Suprapubic skin (tissue), 4 donors: ENCODE measurements at regions not wholly inside any gene's neighbourhood (a gene's known extent, or its start where the extent isn't known, plus 50 kb on each side); places are given as distances from the start of the nearest gene placed in this dataset.

Source experiments
- DNase-seq, 2 donors: peaks; one replicate each; pipeline ENCODE4 v3.0.0-alpha.2; 2019; ENCODE audit warnings: low spot score in 2 of 2
- H3K27ac ChIP-seq: fragments of 200-600 bp; sonication (generic); one replicate; pipeline ENCODE4 v1.5.1; 2019
- H3K27me3 ChIP-seq: fragments of 200-600 bp; sonication (generic); one replicate; pipeline ENCODE4 v1.5.1; 2019
- H3K36me3 ChIP-seq: fragments of 200-600 bp; sonication (generic); one replicate; pipeline ENCODE4 v1.5.1; 2019
- H3K4me1 ChIP-seq: fragments of 200-600 bp; sonication (generic); one replicate; pipeline ENCODE4 v1.5.1; 2019
- H3K4me3 ChIP-seq: fragments of 200-600 bp; sonication (generic); one replicate; pipeline ENCODE4 v1.5.1; 2019; ENCODE audit warnings: mild to moderate bottlenecking
- H3K9me3 ChIP-seq: fragments of 200-600 bp; sonication (generic); one replicate; pipeline ENCODE4 v1.5.1; 2019
- EP300 ChIP-seq: sonication (generic); formaldehyde crosslinking; IDR thresholded peaks from one replicate; pipeline ENCODE4 v1.6.1; 2017; ENCODE audit warnings: antibody characterized with exemption
- POLR2A ChIP-seq, 2 donors: fragments of 450-650 bp; IDR thresholded peaks; one replicate each; pipeline ENCODE4 v1.6.1; 2017; ENCODE audit warnings: antibody characterized with exemption in 2 of 2, mild to moderate bottlenecking in 2 of 2, moderate library complexity in 2 of 2
- POLR2AphosphoS5 ChIP-seq, 3 donors: sonication (generic); formaldehyde crosslinking; IDR thresholded peaks; one replicate each; pipeline ENCODE4 v1.6.1; 2017; ENCODE audit warnings: antibody characterized with exemption in 3 of 3
- WGBS: methylation state at CpG from one replicate; pipeline ENCODE4 v1.1.5; 2018; 5-methylcytosine and 5-hydroxymethylcytosine counted together
- TF ChIP-seq, protein P1 (sequence below), 2 donors: fragments of 200-600 bp in 1 of 2; fragments of 450-650 bp in 1 of 2; sonication (generic) in 1 of 2; IDR thresholded peaks; one replicate each; pipeline ENCODE4 v1.5.1; 2016 to 2019; ENCODE audit warnings: antibody characterized with exemption in 2 of 2, mild to moderate bottlenecking in 1 of 2, moderate library complexity in 1 of 2

DNA sequence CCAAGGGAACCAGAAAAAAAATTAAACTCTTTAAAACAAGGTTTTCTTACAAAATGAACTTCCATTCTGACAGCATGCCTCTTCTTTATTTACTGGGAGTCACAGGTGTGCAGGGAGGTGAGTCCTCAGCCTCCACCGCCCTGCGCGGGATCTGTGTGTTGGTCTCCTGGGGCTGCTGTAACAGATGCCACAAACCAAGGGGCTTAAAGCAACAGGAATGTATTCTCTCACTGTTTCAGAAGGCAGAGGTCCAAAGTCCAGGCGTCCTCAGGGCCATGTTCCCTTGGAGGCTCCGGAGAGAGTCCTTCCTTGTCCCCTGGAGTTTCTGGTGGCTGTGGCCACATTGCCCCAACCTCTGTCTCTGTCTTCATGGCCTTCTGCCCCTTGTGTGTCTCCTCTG is 123.6 kb upstream of the C1orf174 start:
- DNase-seq, result no peak
- Histone ChIP-seq H3K27me3 (peaks cover 52% of the 10 kb centered on the region), H3K9me3 (no peaks in the 10 kb centered on the region), H3K4me3 (no peak overlapping the region), H3K36me3 (no peaks in the 10 kb centered on the region), H3K4me1 (no peaks in the 10 kb centered on the region), H3K27ac (no peak overlapping the region)
- WGBS, result 77% methylated on average over 4 of the region's 5 CpGs
- TF ChIP-seq POLR2AphosphoS5 (IDR thresholded peaks at IDR 0.05) (no peak), POLR2A (IDR thresholded peaks at IDR 0.05) (no peak), EP300 (no peak)
- TF ChIP-seq, protein P1, sequence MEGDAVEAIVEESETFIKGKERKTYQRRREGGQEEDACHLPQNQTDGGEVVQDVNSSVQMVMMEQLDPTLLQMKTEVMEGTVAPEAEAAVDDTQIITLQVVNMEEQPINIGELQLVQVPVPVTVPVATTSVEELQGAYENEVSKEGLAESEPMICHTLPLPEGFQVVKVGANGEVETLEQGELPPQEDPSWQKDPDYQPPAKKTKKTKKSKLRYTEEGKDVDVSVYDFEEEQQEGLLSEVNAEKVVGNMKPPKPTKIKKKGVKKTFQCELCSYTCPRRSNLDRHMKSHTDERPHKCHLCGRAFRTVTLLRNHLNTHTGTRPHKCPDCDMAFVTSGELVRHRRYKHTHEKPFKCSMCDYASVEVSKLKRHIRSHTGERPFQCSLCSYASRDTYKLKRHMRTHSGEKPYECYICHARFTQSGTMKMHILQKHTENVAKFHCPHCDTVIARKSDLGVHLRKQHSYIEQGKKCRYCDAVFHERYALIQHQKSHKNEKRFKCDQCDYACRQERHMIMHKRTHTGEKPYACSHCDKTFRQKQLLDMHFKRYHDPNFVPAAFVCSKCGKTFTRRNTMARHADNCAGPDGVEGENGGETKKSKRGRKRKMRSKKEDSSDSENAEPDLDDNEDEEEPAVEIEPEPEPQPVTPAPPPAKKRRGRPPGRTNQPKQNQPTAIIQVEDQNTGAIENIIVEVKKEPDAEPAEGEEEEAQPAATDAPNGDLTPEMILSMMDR (IDR thresholded peaks at IDR 0.05), result no peak

DNA sequence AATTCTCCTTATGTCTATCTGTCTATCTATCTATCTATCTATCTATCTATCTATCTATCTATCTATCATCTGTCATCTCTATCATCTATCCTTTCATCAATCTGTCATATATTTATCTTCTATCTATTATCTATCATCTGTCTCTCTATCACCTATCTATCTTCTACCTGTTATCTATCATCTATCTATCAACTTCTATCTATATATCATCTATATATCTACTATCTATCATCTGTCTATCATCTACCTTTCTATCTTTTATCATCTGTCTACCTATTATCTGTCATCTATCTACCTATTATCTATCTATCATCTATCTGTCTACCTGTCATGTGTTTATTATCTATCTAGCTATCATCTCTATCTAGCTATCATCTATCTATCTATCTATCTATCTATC is 124.7 kb upstream of the C1orf174 start:
- TF ChIP-seq EP300 (no peak), POLR2AphosphoS5 (IDR thresholded peaks at IDR 0.05) (no peak), POLR2A (IDR thresholded peaks at IDR 0.05) (no peak)
- TF ChIP-seq, protein P1 (IDR thresholded peaks at IDR 0.05), result no peak
- no peak for DNase-seq
- H3K27ac ChIP-seq, result no peak overlapping the region
- H3K36me3 ChIP-seq, result no peaks in the 10 kb centered on the region
- H3K4me1 ChIP-seq, result no peaks in the 10 kb centered on the region
- peaks cover 45% of the 10 kb centered on the region for H3K27me3 ChIP-seq
- H3K4me3 ChIP-seq, result no peak overlapping the region
- H3K9me3 ChIP-seq, result no peaks in the 10 kb centered on the region

DNA sequence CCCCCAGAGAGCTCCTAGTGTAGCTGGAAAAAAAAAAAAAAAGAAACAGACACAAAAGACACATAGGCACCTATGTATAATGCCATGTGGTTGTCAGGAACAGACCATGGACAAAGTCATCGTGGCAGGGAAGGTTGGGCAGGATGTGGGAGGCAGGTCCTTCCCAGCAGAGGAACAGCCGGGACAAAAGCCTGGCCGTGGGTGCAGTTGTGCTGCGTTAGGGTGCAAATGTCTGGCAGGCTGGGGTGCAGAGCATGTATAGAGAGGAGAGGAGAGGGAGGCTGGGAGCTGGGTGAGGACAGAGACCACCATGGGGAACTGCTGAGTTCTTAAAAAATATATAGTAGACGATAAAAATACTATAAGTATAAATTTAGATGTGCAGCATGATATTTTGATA is 125.7 kb upstream of the C1orf174 start:
- Histone ChIP-seq H3K4me1 (no peaks in the 10 kb centered on the region), H3K9me3 (no peaks in the 10 kb centered on the region), H3K36me3 (no peaks in the 10 kb centered on the region), H3K27me3 (peaks cover 37% of the 10 kb centered on the region), H3K27ac (no peak overlapping the region), H3K4me3 (no peak overlapping the region)
- DNase-seq, result no peak
- WGBS, result 72% methylated on average over 5 of the region's 5 CpGs
- no peak for TF ChIP-seq EP300
- TF ChIP-seq, protein P1 (IDR thresholded peaks at IDR 0.05), result no peak
- TF ChIP-seq POLR2A (IDR thresholded peaks at IDR 0.05), result no peak
- no peak for TF ChIP-seq POLR2AphosphoS5 (IDR thresholded peaks at IDR 0.05)

DNA sequence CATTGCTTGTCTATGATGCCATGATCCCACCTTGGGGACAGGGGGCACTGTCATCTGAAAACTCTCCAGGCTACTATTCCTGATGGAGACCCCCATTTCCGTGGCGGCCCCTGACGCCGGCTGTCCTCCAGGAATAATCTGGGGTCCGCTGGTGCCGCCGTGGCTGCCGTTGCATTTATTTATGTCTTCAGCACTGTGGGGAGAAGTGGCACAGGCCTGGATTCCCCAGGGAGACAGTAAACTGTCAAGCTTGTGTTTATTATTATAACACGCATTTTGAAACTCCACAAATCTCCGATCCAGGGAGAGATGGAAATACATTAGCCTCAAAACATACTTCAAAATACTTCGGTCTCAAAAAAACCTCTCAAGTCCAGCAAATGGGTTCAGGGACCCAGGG is 126.9 kb upstream of the C1orf174 start:
- Histone ChIP-seq H3K27ac (no peak overlapping the region), H3K9me3 (no peaks in the 10 kb centered on the region), H3K4me1 (no peaks in the 10 kb centered on the region), H3K36me3 (no peaks in the 10 kb centered on the region), H3K4me3 (no peak overlapping the region), H3K27me3 (peaks cover 28% of the 10 kb centered on the region)
- TF ChIP-seq POLR2A (IDR thresholded peaks at IDR 0.05), result no peak
- TF ChIP-seq, protein P1 (IDR thresholded peaks at IDR 0.05), result no peak
- no peak for TF ChIP-seq POLR2AphosphoS5 (IDR thresholded peaks at IDR 0.05)
- TF ChIP-seq EP300, result no peak
- no peak for DNase-seq
- 72% methylated on average over 9 of the region's 11 CpGs for WGBS

DNA sequence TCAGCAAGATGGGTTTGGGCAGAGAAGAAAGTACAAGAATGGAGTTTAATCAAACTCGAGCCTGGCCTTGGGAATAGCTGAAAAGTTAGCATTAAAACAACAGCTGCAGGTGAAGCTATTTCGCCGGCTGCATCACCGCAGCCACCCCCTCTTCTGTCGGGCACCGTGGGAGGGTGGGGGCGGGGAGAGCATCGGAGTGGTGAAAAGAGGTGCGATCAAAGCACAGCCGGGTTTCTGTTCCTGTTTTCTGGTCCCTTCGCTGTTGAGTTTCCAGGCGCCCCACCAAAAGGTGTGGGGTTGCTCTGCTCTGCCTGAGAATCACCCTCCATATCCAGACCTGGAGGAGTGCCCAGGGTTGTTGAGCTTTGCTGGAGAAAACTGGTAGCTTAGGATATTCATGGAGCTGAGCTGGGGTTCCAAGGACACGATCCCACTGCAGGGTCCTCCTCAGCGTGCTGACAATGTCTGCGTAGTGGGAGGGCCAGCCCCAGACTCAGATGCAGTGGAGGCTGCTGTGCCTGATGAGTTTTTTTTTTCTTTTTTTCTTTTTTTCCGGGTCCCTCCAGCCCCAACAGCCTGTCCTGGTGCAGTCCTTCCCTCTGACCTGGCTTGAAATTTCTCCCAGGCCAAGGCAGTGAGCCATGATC is 127.5 kb upstream of the C1orf174 start:
- DNase-seq, result no peak
- WGBS, result 33% methylated on average over 14 of the region's 16 CpGs
- H3K9me3 ChIP-seq, result no peaks in the 10 kb centered on the region

More for the DNA sequence above, 127.5 kb upstream of the C1orf174 start:
- Histone ChIP-seq H3K36me3 (no peaks in the 10 kb centered on the region), H3K4me1 (no peaks in the 10 kb centered on the region), H3K27me3 (peaks cover 34% of the 10 kb centered on the region), H3K27ac (no peak overlapping the region), H3K4me3 (no peak overlapping the region)
- no peak for TF ChIP-seq POLR2A (IDR thresholded peaks at IDR 0.05)
- no peak for TF ChIP-seq EP300
- TF ChIP-seq POLR2AphosphoS5 (IDR thresholded peaks at IDR 0.05), result no peak
- TF ChIP-seq, protein P1 (IDR thresholded peaks at IDR 0.05), result no peak
